Brain microvascular endothelial cell (primary cell): ENCODE measurements at regions not wholly inside any gene's neighbourhood (a gene's known extent, or its start where the extent isn't known, plus 50 kb on each side); places are given as distances from the start of the nearest gene placed in this dataset.

ENCODE experiments used
- DNase-seq: peaks from one replicate; pipeline ENCODE4 v3.0.0-alpha.2; 2020
- H3K27ac ChIP-seq: fragments of 250-450 bp; sonication (Bioruptor Pico); 2 replicates; pipeline ENCODE4 v1.5.1; 2020; ENCODE audit warnings: mild to moderate bottlenecking, moderate library complexity
- H3K27me3 ChIP-seq: fragments of 250-450 bp; sonication (Bioruptor Pico); replicated peaks from 2 replicates; pipeline ENCODE4 v1.5.1; 2020; ENCODE audit warnings: mild to moderate bottlenecking
- H3K36me3 ChIP-seq: fragments of 250-450 bp; sonication (Bioruptor Pico); replicated peaks from 2 replicates; pipeline ENCODE4 v1.5.1; 2020; ENCODE audit warnings: mild to moderate bottlenecking
- H3K4me3 ChIP-seq: 2 replicates; pipeline ENCODE4 v1.5.1; 2011; ENCODE audit warnings: low read depth, mild to moderate bottlenecking, control low read depth, low read length, moderate library complexity
- in situ Hi-C: cut with HindIII; loops from 2 replicates; pipeline ENCODE4 v1.10.0; 2017; ENCODE audit warnings: low sequenced_read_pairs, low pct_ligation_motif_present
- TF ChIP-seq, protein P1 (sequence below): IDR thresholded peaks from 2 replicates; pipeline ENCODE4 v1.5.1; 2011; ENCODE audit warnings: low read depth, mild to moderate bottlenecking, moderate library complexity, low read length, control low read depth, inconsistent platforms; ENCODE audit errors: missing control alignments

DNA sequence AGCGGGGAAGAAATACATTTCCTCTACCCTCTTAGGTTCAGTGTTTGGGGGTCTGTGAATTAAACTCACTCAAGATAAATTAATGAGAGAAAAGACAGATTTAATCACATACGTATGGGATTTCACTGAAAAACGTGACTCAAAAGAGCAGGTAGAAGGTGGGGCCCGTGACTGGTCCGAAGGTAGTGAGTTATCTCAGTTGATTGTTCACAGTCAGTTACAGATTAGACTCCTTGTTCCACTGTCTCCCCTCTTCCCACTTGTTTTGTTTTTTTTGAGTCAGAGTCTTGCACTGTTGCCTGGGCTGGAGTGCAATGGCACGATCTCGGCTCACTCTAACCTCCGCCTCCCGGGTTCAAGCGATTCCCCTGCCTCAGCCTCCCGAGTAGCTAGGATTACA lies 301.2 kb downstream of the SEC14L1 start:
- TF ChIP-seq, protein P1, sequence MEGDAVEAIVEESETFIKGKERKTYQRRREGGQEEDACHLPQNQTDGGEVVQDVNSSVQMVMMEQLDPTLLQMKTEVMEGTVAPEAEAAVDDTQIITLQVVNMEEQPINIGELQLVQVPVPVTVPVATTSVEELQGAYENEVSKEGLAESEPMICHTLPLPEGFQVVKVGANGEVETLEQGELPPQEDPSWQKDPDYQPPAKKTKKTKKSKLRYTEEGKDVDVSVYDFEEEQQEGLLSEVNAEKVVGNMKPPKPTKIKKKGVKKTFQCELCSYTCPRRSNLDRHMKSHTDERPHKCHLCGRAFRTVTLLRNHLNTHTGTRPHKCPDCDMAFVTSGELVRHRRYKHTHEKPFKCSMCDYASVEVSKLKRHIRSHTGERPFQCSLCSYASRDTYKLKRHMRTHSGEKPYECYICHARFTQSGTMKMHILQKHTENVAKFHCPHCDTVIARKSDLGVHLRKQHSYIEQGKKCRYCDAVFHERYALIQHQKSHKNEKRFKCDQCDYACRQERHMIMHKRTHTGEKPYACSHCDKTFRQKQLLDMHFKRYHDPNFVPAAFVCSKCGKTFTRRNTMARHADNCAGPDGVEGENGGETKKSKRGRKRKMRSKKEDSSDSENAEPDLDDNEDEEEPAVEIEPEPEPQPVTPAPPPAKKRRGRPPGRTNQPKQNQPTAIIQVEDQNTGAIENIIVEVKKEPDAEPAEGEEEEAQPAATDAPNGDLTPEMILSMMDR: no peak
- Histone ChIP-seq H3K27me3 (no peaks in the 10 kb centered on the region), H3K4me3 (no peak overlapping the region), H3K36me3 (peaks cover 3% of the 10 kb centered on the region), H3K27ac (no peak overlapping the region)
- in situ Hi-C loops: no loop called here
- DNase-seq: no peak

GRCh38 chr17:77442976-77443747 lies 302.4 kb downstream of the SEC14L1 start:
- no peak overlapping the region for H3K4me3 ChIP-seq
- H3K36me3 ChIP-seq: peaks cover 5% of the 10 kb centered on the region
- H3K27ac ChIP-seq: no peak overlapping the region
- in situ Hi-C loops: no loop called here
- H3K27me3 ChIP-seq: no peaks in the 10 kb centered on the region
- no peak for DNase-seq
- TF ChIP-seq, protein P1: no peak

DNA sequence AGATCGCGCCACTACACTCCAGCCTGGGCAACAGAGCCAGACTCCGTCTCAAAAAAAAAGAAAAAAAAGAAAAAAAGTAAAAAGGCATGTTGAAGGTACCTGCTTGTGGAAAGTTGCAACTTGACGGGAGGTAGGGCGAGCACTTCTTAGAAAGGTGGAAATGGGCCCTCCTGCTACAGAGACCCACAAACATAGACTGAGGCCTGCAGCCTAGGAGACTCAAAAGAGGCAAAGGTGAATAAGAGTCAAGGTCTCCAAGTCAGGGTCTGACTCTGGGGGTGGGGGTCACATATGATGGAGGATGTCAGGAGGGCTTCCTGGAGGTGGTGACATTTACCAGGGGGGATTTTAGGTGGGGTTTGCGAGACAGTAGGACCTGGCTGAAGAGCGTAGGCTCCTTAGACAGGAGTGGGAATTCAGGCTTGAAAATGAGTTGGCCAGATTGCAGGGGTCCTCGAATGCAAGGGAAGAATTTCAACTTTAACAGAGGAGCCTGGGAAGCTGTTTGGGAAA lies 303.0 kb downstream of the SEC14L1 start:
- TF ChIP-seq, protein P1: no peak
- H3K4me3 ChIP-seq: no peak overlapping the region

GRCh38 chr17:77444628-77444983 lies 303.8 kb downstream of the SEC14L1 start:
- Histone ChIP-seq H3K27me3 (no peaks in the 10 kb centered on the region), H3K4me3 (no peak overlapping the region), H3K27ac (peak overlapping the region; percentile 15), H3K36me3 (peaks cover 5% of the 10 kb centered on the region)
- DNase-seq: no peak
- TF ChIP-seq, protein P1: no peak
- in situ Hi-C loops: no loop called here

More for the DNA sequence above, 303.0 kb downstream of the SEC14L1 start:
- in situ Hi-C loops: no loop called here
- peaks cover 5% of the 10 kb centered on the region for H3K36me3 ChIP-seq
- H3K27me3 ChIP-seq: no peaks in the 10 kb centered on the region
- no peak for DNase-seq
- no peak overlapping the region for H3K27ac ChIP-seq

GRCh38 chr17:77444984-77445759 lies 304.4 kb downstream of the SEC14L1 start:
- DNase-seq: no peak
- in situ Hi-C loops: no loop called here
- TF ChIP-seq, protein P1: no peak
- no peak overlapping the region for H3K4me3 ChIP-seq
- H3K27me3 ChIP-seq: no peaks in the 10 kb centered on the region
- peak overlapping the region; percentile 69 for H3K27ac ChIP-seq
- H3K36me3 ChIP-seq: peaks cover 5% of the 10 kb centered on the region
